ENCODE measurements at regions not wholly inside any gene's neighbourhood (a gene's known extent, or its start where the extent isn't known, plus 50 kb on each side); places are given as distances from the start of the nearest gene placed in this dataset.

DNA sequence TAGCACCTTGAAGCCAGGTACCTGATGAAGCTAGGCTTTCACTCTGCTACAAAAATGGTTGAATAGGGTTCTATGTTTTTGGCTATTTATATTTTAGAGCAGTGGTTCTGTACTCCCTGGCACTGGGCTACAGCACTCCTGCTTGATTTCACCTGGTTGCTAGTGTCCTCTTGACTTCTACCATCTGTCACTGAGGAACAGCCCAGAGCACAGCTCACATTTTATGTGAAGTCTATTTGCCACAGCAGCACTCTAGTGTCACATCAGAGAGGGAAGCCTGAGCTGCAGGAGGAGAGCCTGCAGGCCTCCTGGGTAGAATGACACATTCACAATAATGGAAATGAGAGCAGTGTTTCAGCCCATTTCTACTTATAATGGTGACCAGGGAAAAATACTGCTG is 184.2 kb downstream of the ZNF486 start:
- Histone ChIP-seq H3K4me3 (ENCODE audit: low read depth, low read length) (no peak overlapping the region), H3K4me1 (no peaks in the 10 kb centered on the region), H3K9me3 (no peaks in the 10 kb centered on the region), H3K36me3 (ENCODE audit: control insufficient read depth, insufficient read depth, low read length) (no peaks in the 10 kb centered on the region), H3K27me3 (replicated peaks; ENCODE audit: control insufficient read depth, insufficient read depth, low read length) (no peaks in the 10 kb centered on the region)
- ChIA-PET POLR2A (no interaction called here), CTCF (no interaction called here)
- intact Hi-C loops (cut with micrococcal nuclease; ENCODE audit: unreplicated experiment), result no loop called here
- H3K27me3 Mint-ChIP-seq (ENCODE audit: insufficient read depth, unreplicated experiment), result no peaks in the 10 kb centered on the region
- DNase-seq, result no peak
- no peaks in the 10 kb centered on the region for H3K36me3 Mint-ChIP-seq (ENCODE audit: insufficient read depth, unreplicated experiment)
- no TSS peak for BruUV-seq (replicated peaks)
- no peaks in the 10 kb centered on the region for H3K4me1 Mint-ChIP-seq (ENCODE audit: low read depth, unreplicated experiment)
- no peak overlapping the region for H3K4me3 Mint-ChIP-seq (ENCODE audit: unreplicated experiment)
- peaks cover 10% of the 10 kb centered on the region for H3K9me3 Mint-ChIP-seq (ENCODE audit: unreplicated experiment)
- TF ChIP-seq CTCF (IDR thresholded peaks at IDR 0.05; ENCODE audit: insufficient read depth in 1 of 2, low read depth in 1 of 2, low read length in 1 of 2, severe bottlenecking in 1 of 2, unreplicated experiment in 1 of 2), result no peak
- H3K27ac Mint-ChIP-seq (ENCODE audit: unreplicated experiment), result no peak overlapping the region

DNA sequence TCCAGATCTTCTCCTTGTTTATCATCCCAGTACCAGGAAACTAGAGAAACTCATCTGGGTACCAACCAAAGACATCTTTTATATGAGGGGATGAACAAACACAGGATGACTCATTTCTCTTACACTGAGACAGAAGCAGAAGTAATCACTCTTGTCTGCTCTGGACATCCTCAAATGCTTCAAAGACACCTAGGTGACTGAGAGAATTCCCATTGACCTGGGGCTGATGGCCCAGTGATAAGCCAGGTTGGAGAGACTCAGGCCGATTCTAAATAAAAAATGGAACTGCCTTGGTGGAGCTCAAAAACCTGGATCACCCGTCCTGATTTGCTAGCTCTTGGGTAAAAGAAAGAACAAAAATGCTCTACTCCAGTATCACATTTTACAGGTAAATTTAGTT is 182.2 kb downstream of the ZNF486 start:
- no peak overlapping the region for H3K4me3 Mint-ChIP-seq (ENCODE audit: unreplicated experiment)
- no peaks in the 10 kb centered on the region for H3K36me3 Mint-ChIP-seq (ENCODE audit: insufficient read depth, unreplicated experiment)
- peaks cover 10% of the 10 kb centered on the region for H3K9me3 Mint-ChIP-seq (ENCODE audit: unreplicated experiment)
- intact Hi-C loops (cut with micrococcal nuclease; ENCODE audit: unreplicated experiment), result no loop called here
- Histone ChIP-seq H3K36me3 (ENCODE audit: control insufficient read depth, insufficient read depth, low read length) (no peaks in the 10 kb centered on the region), H3K4me1 (no peaks in the 10 kb centered on the region), H3K27me3 (replicated peaks; ENCODE audit: control insufficient read depth, insufficient read depth, low read length) (no peaks in the 10 kb centered on the region), H3K4me3 (ENCODE audit: low read depth, low read length) (no peak overlapping the region), H3K9me3 (no peaks in the 10 kb centered on the region)
- BruUV-seq (replicated peaks), result no TSS peak
- CTCF ChIA-PET, result no interaction called here
- POLR2A ChIA-PET, result no interaction called here
- H3K27ac Mint-ChIP-seq (ENCODE audit: unreplicated experiment), result no peak overlapping the region
- H3K27me3 Mint-ChIP-seq (ENCODE audit: insufficient read depth, unreplicated experiment), result no peaks in the 10 kb centered on the region
- DNase-seq, result no peak
- no peak for TF ChIP-seq CTCF (IDR thresholded peaks at IDR 0.05; ENCODE audit: insufficient read depth in 1 of 2, low read depth in 1 of 2, low read length in 1 of 2, severe bottlenecking in 1 of 2, unreplicated experiment in 1 of 2)
- no peaks in the 10 kb centered on the region for H3K4me1 Mint-ChIP-seq (ENCODE audit: low read depth, unreplicated experiment)

DNA sequence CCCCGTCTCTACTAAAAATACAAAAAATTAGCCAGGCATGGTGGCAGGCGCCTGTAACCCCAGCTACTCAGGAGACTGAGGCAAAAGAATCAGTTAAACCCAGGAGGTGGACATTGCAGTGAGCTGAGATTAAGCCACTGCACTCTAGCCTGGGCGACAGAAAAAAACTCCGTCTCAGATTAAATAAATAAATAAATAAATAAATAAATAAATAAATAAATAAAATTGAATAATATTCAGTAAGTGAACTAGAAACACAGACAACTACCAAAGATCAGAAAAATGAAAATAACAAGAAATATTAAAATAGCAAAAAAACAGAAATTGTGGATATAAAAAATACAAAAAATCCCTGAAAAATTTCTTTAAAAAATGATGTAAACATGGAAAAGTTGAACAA is 172.4 kb downstream of the ZNF486 start:
- Histone ChIP-seq H3K27me3 (replicated peaks; ENCODE audit: control insufficient read depth, insufficient read depth, low read length) (no peaks in the 10 kb centered on the region), H3K4me1 (no peaks in the 10 kb centered on the region), H3K36me3 (ENCODE audit: control insufficient read depth, insufficient read depth, low read length) (no peaks in the 10 kb centered on the region), H3K9me3 (no peaks in the 10 kb centered on the region; the same call in 1 of the 2 replicates), H3K4me3 (ENCODE audit: low read depth, low read length) (no peak overlapping the region)
- no peaks in the 10 kb centered on the region for H3K27me3 Mint-ChIP-seq (ENCODE audit: insufficient read depth, unreplicated experiment)
- H3K27ac Mint-ChIP-seq (ENCODE audit: unreplicated experiment), result no peak overlapping the region
- ChIA-PET POLR2A (no interaction called here), CTCF (no interaction called here)
- H3K36me3 Mint-ChIP-seq (ENCODE audit: insufficient read depth, unreplicated experiment), result no peaks in the 10 kb centered on the region
- TF ChIP-seq CTCF (IDR thresholded peaks at IDR 0.05; ENCODE audit: insufficient read depth in 1 of 2, low read depth in 1 of 2, low read length in 1 of 2, severe bottlenecking in 1 of 2, unreplicated experiment in 1 of 2), result no peak
- intact Hi-C loops (cut with micrococcal nuclease; ENCODE audit: unreplicated experiment), result no loop called here
- no peaks in the 10 kb centered on the region for H3K4me1 Mint-ChIP-seq (ENCODE audit: low read depth, unreplicated experiment)
- BruUV-seq (replicated peaks), result no TSS peak
- no peak overlapping the region for H3K4me3 Mint-ChIP-seq (ENCODE audit: unreplicated experiment)
- no peak for DNase-seq
- H3K9me3 Mint-ChIP-seq (ENCODE audit: unreplicated experiment), result no peaks in the 10 kb centered on the region

Measured in Caco-2 (cell line).